ENCODE measurements at regions not wholly inside any gene's neighbourhood (a gene's known extent, or its start where the extent isn't known, plus 50 kb on each side); places are given as distances from the start of the nearest gene placed in this dataset.
"Not testable (repeated sequence)": the region's sequence is repeated elsewhere in the genome, so short reads cannot be mapped to it uniquely, and the experiment has no call there.

GRCh38 chr13:70523622-70524021 lies 415.4 kb upstream of the KLHL1 start:
- Histone ChIP-seq H3K4me3 (ENCODE audit: low read length) (no peak overlapping the region), H3K9ac (ENCODE audit: low read depth, low read length) (no peak overlapping the region), H3K9me3 (ENCODE audit: insufficient read depth, low read depth, low read length) (no peaks in the 10 kb centered on the region), H3K36me3 (ENCODE audit: insufficient read depth, low read depth, low read length) (no peaks in the 10 kb centered on the region), H3K4me1 (ENCODE audit: insufficient read depth, low read length) (no peaks in the 10 kb centered on the region), H3K27ac (ENCODE audit: low read length) (no peak overlapping the region), H3K27me3 (ENCODE audit: insufficient read depth, low read length) (no peaks in the 10 kb centered on the region)

- no peaks in the 10 kb centered on the region for H3K9me3 ChIP-seq (ENCODE audit: insufficient read depth, low read depth, low read length)
- H3K4me1 ChIP-seq (ENCODE audit: insufficient read depth, low read length) = no peaks in the 10 kb centered on the region
- H3K27ac ChIP-seq (ENCODE audit: low read length) = no peak overlapping the region
- no peak overlapping the region for H3K4me3 ChIP-seq (ENCODE audit: low read length)
- H3K9ac ChIP-seq (ENCODE audit: low read depth, low read length) = no peak overlapping the region
- H3K36me3 ChIP-seq (ENCODE audit: insufficient read depth, low read depth, low read length) = no peaks in the 10 kb centered on the region
- H3K27me3 ChIP-seq (ENCODE audit: insufficient read depth, low read length) = no peaks in the 10 kb centered on the region
Measured at GRCh38 chr13:70520275-70521036, 412.2 kb upstream of the KLHL1 start.

GRCh38 chr13:70518081-70518480 lies 409.8 kb upstream of the KLHL1 start:
- H3K9me3 ChIP-seq (ENCODE audit: insufficient read depth, low read depth, low read length) = no peaks in the 10 kb centered on the region
- no peak overlapping the region for H3K27ac ChIP-seq (ENCODE audit: low read length)
- H3K36me3 ChIP-seq (ENCODE audit: insufficient read depth, low read depth, low read length) = no peaks in the 10 kb centered on the region
- no peaks in the 10 kb centered on the region for H3K4me1 ChIP-seq (ENCODE audit: insufficient read depth, low read length)
- H3K27me3 ChIP-seq (ENCODE audit: insufficient read depth, low read length) = no peaks in the 10 kb centered on the region
- no peak overlapping the region for H3K4me3 ChIP-seq (ENCODE audit: low read length)
- H3K9ac ChIP-seq (ENCODE audit: low read depth, low read length) = no peak overlapping the region

GRCh38 chr13:70516226-70516625 lies 408.0 kb upstream of the KLHL1 start:
- H3K4me3 ChIP-seq (ENCODE audit: low read length) = no peak overlapping the region
- no peaks in the 10 kb centered on the region for H3K36me3 ChIP-seq (ENCODE audit: insufficient read depth, low read depth, low read length)
- no peaks in the 10 kb centered on the region for H3K27me3 ChIP-seq (ENCODE audit: insufficient read depth, low read length)
- H3K4me1 ChIP-seq (ENCODE audit: insufficient read depth, low read length) = no peaks in the 10 kb centered on the region
- no peak overlapping the region for H3K27ac ChIP-seq (ENCODE audit: low read length)
- no peak overlapping the region for H3K9ac ChIP-seq (ENCODE audit: low read depth, low read length)
- H3K9me3 ChIP-seq (ENCODE audit: insufficient read depth, low read depth, low read length) = no peaks in the 10 kb centered on the region

GRCh38 chr13:70511861-70512417 lies 403.7 kb upstream of the KLHL1 start:
- not testable (repeated sequence) for H3K4me3 ChIP-seq (ENCODE audit: low read length); H3K36me3 ChIP-seq (ENCODE audit: insufficient read depth, low read depth, low read length); H3K27me3 ChIP-seq (ENCODE audit: insufficient read depth, low read length); H3K4me1 ChIP-seq (ENCODE audit: insufficient read depth, low read length); H3K9ac ChIP-seq (ENCODE audit: low read depth, low read length); H3K27ac ChIP-seq (ENCODE audit: low read length); H3K9me3 ChIP-seq (ENCODE audit: insufficient read depth, low read depth, low read length)

- no peak overlapping the region for H3K4me3 ChIP-seq (ENCODE audit: low read length)
- no peaks in the 10 kb centered on the region for H3K4me1 ChIP-seq (ENCODE audit: insufficient read depth, low read length)
- H3K36me3 ChIP-seq (ENCODE audit: insufficient read depth, low read depth, low read length) = no peaks in the 10 kb centered on the region
- no peak overlapping the region for H3K27ac ChIP-seq (ENCODE audit: low read length)
- H3K9ac ChIP-seq (ENCODE audit: low read depth, low read length) = no peak overlapping the region
- no peaks in the 10 kb centered on the region for H3K27me3 ChIP-seq (ENCODE audit: insufficient read depth, low read length)
- H3K9me3 ChIP-seq (ENCODE audit: insufficient read depth, low read depth, low read length) = no peaks in the 10 kb centered on the region
Measured at GRCh38 chr13:70505809-70506208, 397.6 kb upstream of the KLHL1 start.

- no peaks in the 10 kb centered on the region for H3K36me3 ChIP-seq (ENCODE audit: insufficient read depth, low read depth, low read length)
- H3K9me3 ChIP-seq (ENCODE audit: insufficient read depth, low read depth, low read length) = no peaks in the 10 kb centered on the region
- no peak overlapping the region for H3K9ac ChIP-seq (ENCODE audit: low read depth, low read length)
- H3K27me3 ChIP-seq (ENCODE audit: insufficient read depth, low read length) = no peaks in the 10 kb centered on the region
- H3K4me3 ChIP-seq (ENCODE audit: low read length) = no peak overlapping the region
- H3K4me1 ChIP-seq (ENCODE audit: insufficient read depth, low read length) = no peaks in the 10 kb centered on the region
- no peak overlapping the region for H3K27ac ChIP-seq (ENCODE audit: low read length)
Measured at GRCh38 chr13:70502944-70503343, 394.7 kb upstream of the KLHL1 start.

GRCh38 chr13:70490320-70490935 lies 382.2 kb upstream of the KLHL1 start:
- no peaks in the 10 kb centered on the region for H3K36me3 ChIP-seq (ENCODE audit: insufficient read depth, low read depth, low read length)
- H3K9me3 ChIP-seq (ENCODE audit: insufficient read depth, low read depth, low read length) = peaks cover 19% of the 10 kb centered on the region
- H3K27ac ChIP-seq (ENCODE audit: low read length) = no peak overlapping the region
- H3K4me1 ChIP-seq (ENCODE audit: insufficient read depth, low read length) = no peaks in the 10 kb centered on the region
- no peaks in the 10 kb centered on the region for H3K27me3 ChIP-seq (ENCODE audit: insufficient read depth, low read length)
- no peak overlapping the region for H3K9ac ChIP-seq (ENCODE audit: low read depth, low read length)
- no peak overlapping the region for H3K4me3 ChIP-seq (ENCODE audit: low read length)

GRCh38 chr13:70484931-70485330 lies 376.7 kb upstream of the KLHL1 start:
- Histone ChIP-seq H3K9me3 (ENCODE audit: insufficient read depth, low read depth, low read length) (peaks cover 6% of the 10 kb centered on the region), H3K4me1 (ENCODE audit: insufficient read depth, low read length) (no peaks in the 10 kb centered on the region), H3K27ac (ENCODE audit: low read length) (no peak overlapping the region), H3K9ac (ENCODE audit: low read depth, low read length) (no peak overlapping the region), H3K36me3 (ENCODE audit: insufficient read depth, low read depth, low read length) (no peaks in the 10 kb centered on the region), H3K4me3 (ENCODE audit: low read length) (no peak overlapping the region), H3K27me3 (ENCODE audit: insufficient read depth, low read length) (no peaks in the 10 kb centered on the region)

GRCh38 chr13:70483599-70484276 lies 375.5 kb upstream of the KLHL1 start:
- H3K27me3 ChIP-seq (ENCODE audit: insufficient read depth, low read length) = no peaks in the 10 kb centered on the region
- H3K9me3 ChIP-seq (ENCODE audit: insufficient read depth, low read depth, low read length) = no peaks in the 10 kb centered on the region
- no peaks in the 10 kb centered on the region for H3K36me3 ChIP-seq (ENCODE audit: insufficient read depth, low read depth, low read length)
- no peak overlapping the region for H3K27ac ChIP-seq (ENCODE audit: low read length)
- no peaks in the 10 kb centered on the region for H3K4me1 ChIP-seq (ENCODE audit: insufficient read depth, low read length)
- no peak overlapping the region for H3K9ac ChIP-seq (ENCODE audit: low read depth, low read length)
- no peak overlapping the region for H3K4me3 ChIP-seq (ENCODE audit: low read length)

GRCh38 chr13:70473907-70474306 lies 365.7 kb upstream of the KLHL1 start:
- Histone ChIP-seq H3K9me3 (ENCODE audit: insufficient read depth, low read depth, low read length) (no peaks in the 10 kb centered on the region), H3K4me1 (ENCODE audit: insufficient read depth, low read length) (no peaks in the 10 kb centered on the region), H3K27ac (ENCODE audit: low read length) (no peak overlapping the region), H3K4me3 (ENCODE audit: low read length) (no peak overlapping the region), H3K36me3 (ENCODE audit: insufficient read depth, low read depth, low read length) (no peaks in the 10 kb centered on the region), H3K9ac (ENCODE audit: low read depth, low read length) (no peak overlapping the region), H3K27me3 (ENCODE audit: insufficient read depth, low read length) (no peaks in the 10 kb centered on the region)

- no peak overlapping the region for H3K27ac ChIP-seq (ENCODE audit: low read length)
- no peaks in the 10 kb centered on the region for H3K27me3 ChIP-seq (ENCODE audit: insufficient read depth, low read length)
- H3K9ac ChIP-seq (ENCODE audit: low read depth, low read length) = no peak overlapping the region
- H3K9me3 ChIP-seq (ENCODE audit: insufficient read depth, low read depth, low read length) = no peaks in the 10 kb centered on the region
- no peaks in the 10 kb centered on the region for H3K4me1 ChIP-seq (ENCODE audit: insufficient read depth, low read length)
- H3K4me3 ChIP-seq (ENCODE audit: low read length) = no peak overlapping the region
- H3K36me3 ChIP-seq (ENCODE audit: insufficient read depth, low read depth, low read length) = no peaks in the 10 kb centered on the region
Measured at GRCh38 chr13:70469077-70469476, 360.8 kb upstream of the KLHL1 start.

Data from iPS-20b (cell line).